Spleen (tissue), 11 donors: ENCODE measurements at regions not wholly inside any gene's neighbourhood (a gene's known extent, or its start where the extent isn't known, plus 50 kb on each side); places are given as distances from the start of the nearest gene placed in this dataset.

Source experiments
- DNase-seq: peaks from one replicate; pipeline ENCODE4 v3.0.0-alpha.2; 2020
- H3K27ac ChIP-seq, 8 donors: fragments of 200-600 bp; sonication (generic) in 7 of 8; 1 replicate in 4 of 8; 2 replicates in 4 of 8; pipeline versions ENCODE4 v1.5.0 to v1.8.0; 2016 to 2021; ENCODE audit warnings: inconsistent platforms in 4 of 8, mild to moderate bottlenecking in 4 of 8, moderate library complexity in 1 of 8
- H3K27me3 ChIP-seq, 7 donors: fragments of 200-600 bp; sonication (generic) in 6 of 7; replicated peaks in 1 of 7; 1 replicate in 4 of 7; 2 replicates in 3 of 7; pipeline versions ENCODE4 v1.5.0 to v1.8.0; 2016 to 2021; ENCODE audit warnings: inconsistent platforms in 3 of 7, mild to moderate bottlenecking in 1 of 7
- H3K36me3 ChIP-seq, 6 donors: fragments of 200-600 bp; sonication (generic) in 5 of 6; 1 replicate in 4 of 6; 2 replicates in 2 of 6; pipeline versions ENCODE4 v1.5.0 to v1.8.0; 2016 to 2021; ENCODE audit warnings: inconsistent platforms in 2 of 6
- H3K4me1 ChIP-seq, 6 donors: fragments of 200-600 bp; sonication (generic) in 5 of 6; 1 replicate in 3 of 6; 2 replicates in 3 of 6; pipeline versions ENCODE4 v1.5.0 to v1.8.0; 2016 to 2021; ENCODE audit warnings: inconsistent platforms in 3 of 6
- H3K4me3 ChIP-seq, 8 donors: fragments of 200-600 bp; sonication (generic) in 7 of 8; 1 replicate in 4 of 8; 2 replicates in 4 of 8; pipeline versions ENCODE4 v1.5.0 to v1.8.0; 2016 to 2021; ENCODE audit warnings: inconsistent platforms in 4 of 8, mild to moderate bottlenecking in 4 of 8, moderate library complexity in 2 of 8
- H3K9me3 ChIP-seq, 8 donors: fragments of 200-600 bp; sonication (generic) in 7 of 8; 1 replicate in 4 of 8; 2 replicates in 4 of 8; pipeline versions ENCODE4 v1.5.0 to v1.8.0; 2016 to 2021; ENCODE audit warnings: inconsistent platforms in 4 of 8
- POLR2A ChIP-seq, 3 donors: fragments of 450-650 bp; IDR thresholded peaks; one replicate each; pipeline ENCODE4 v1.5.1; 2017; ENCODE audit warnings: antibody characterized with exemption in 3 of 3, mild to moderate bottlenecking in 1 of 3
- POLR2AphosphoS5 ChIP-seq, 3 donors: sonication (generic); formaldehyde crosslinking; IDR thresholded peaks; one replicate each; pipeline ENCODE4 v1.5.1; 2017; ENCODE audit warnings: antibody characterized with exemption in 3 of 3
- WGBS, 5 donors: extraction: QIAGEN DNeasy Blood & Tissue Kit in 3 of 5; methylation state at CpG; one replicate each; pipeline versions ENCODE4 v1.1.5 to v1.1.7; 2013 to 2018; 5-methylcytosine and 5-hydroxymethylcytosine counted together
- intact Hi-C: fragments of 100-400 bp; cut with DNase I; formaldehyde crosslinking; loops from one replicate; pipeline ENCODE4 v1.15.0; 2023; ENCODE audit warnings: low total_unique reads
- TF ChIP-seq, protein P1 (sequence below), 11 experiments: fragments of 200-600 bp in 7 of 11; fragments of 450-650 bp in 4 of 11; sonication (generic) in 4 of 11; IDR thresholded peaks in 8 of 11; conservative IDR thresholded peaks in 3 of 11; 1 replicate in 7 of 11; 2 replicates in 4 of 11; pipeline versions ENCODE4 v1.4.0 to v1.8.0; 2016 to 2021; ENCODE audit warnings: antibody characterized with exemption in 11 of 11, inconsistent platforms in 4 of 11, mild to moderate bottlenecking in 1 of 11
- donor health status: healthy with polysubstance abuse.
- donor health status: DM: no; HTN: no; CAD: no; lungs with moderate emphysema.
- donor health status: DM: no; HTN: no; CAD: no.
- donor health status: Bipolar disorder and iron deficiency.
- donor health status: healthy.
- donor health status: DM: no; HTN: no; CAD: no.
- donor health status: DM: yes; HTN: yes; CAD: no.

DNA sequence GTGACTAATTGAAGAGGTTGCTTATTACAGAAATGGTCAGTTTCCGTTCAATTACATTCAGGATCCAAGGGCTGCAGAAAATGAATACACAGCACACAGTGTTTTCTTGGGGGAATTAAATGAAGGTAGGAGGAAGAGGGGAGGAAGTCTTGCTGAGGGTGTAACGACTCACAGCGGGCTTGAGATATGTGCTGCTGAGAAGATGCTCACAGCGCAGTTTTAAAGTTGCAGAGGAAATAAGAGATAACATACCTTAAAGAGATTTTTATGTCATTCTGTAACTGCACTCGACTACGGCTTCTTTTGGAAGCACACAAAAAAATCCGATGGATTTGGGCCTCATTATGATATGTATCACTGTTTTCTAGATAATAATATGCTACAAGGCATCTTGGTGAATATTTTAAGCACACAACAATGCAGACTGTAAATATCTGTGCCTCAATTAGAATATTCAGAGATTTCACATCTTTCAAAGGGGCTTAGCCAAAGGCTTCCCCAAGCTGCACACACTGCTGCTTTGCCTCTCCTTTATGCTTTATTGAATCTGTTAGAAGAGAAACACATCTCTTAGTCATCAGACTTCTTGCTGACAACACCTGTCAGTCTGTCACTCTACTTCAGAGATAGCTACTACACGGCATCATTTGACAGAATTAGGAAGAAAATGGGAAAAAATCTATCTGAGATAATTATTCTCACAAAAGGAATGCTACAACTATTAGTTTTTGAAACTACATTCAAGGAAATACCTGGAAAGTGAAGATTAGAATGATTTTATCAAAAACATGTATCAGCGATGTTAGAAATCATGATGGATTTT, 773.2 kb downstream of the OTOL1 start:
- Histone ChIP-seq H3K4me1 (no peaks in the 10 kb centered on the region), H3K27me3 (no peaks in the 10 kb centered on the region), H3K4me3 (no peak overlapping the region), H3K9me3 (peaks cover 0 to 7% (median 0%) of the 10 kb centered on the region in 8 donors), H3K27ac (no peak overlapping the region), H3K36me3 (no peaks in the 10 kb centered on the region)
- 71 to 79% (median 73%) methylated on average over 9 of the region's 9 CpGs for WGBS, 5 donors
- TF ChIP-seq POLR2AphosphoS5 (IDR thresholded peaks at IDR 0.05): no peak
- TF ChIP-seq, protein P1, sequence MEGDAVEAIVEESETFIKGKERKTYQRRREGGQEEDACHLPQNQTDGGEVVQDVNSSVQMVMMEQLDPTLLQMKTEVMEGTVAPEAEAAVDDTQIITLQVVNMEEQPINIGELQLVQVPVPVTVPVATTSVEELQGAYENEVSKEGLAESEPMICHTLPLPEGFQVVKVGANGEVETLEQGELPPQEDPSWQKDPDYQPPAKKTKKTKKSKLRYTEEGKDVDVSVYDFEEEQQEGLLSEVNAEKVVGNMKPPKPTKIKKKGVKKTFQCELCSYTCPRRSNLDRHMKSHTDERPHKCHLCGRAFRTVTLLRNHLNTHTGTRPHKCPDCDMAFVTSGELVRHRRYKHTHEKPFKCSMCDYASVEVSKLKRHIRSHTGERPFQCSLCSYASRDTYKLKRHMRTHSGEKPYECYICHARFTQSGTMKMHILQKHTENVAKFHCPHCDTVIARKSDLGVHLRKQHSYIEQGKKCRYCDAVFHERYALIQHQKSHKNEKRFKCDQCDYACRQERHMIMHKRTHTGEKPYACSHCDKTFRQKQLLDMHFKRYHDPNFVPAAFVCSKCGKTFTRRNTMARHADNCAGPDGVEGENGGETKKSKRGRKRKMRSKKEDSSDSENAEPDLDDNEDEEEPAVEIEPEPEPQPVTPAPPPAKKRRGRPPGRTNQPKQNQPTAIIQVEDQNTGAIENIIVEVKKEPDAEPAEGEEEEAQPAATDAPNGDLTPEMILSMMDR (IDR thresholded peaks at IDR 0.05 in 8 of 11, conservative IDR thresholded peaks at IDR 0.05 in 3 of 11): no peak
- TF ChIP-seq POLR2A (IDR thresholded peaks at IDR 0.05): no peak
- intact Hi-C loops: no loop called here
- no peak for DNase-seq

DNA sequence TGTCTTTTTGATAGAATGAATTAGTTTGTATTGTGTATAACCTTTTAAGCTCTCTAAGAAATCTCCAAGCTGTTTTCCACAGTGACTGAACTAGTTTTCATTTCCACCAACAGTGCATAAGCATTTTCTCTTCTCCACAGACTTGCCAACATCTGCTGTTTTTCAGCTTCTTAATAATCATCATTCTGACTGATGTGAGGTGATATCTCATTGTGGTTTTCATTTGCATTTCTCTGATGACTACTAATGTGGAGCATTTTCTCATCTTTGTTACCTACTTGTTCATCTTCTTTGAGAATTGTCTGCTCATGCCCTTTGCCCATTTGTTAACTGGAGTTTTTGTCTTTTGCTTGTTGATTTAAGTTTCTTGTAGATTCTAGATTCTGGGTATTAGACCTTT, 777.5 kb downstream of the OTOL1 start:
- Histone ChIP-seq H3K4me3 (no peak overlapping the region), H3K4me1 (no peaks in the 10 kb centered on the region), H3K27me3 (no peaks in the 10 kb centered on the region), H3K36me3 (no peaks in the 10 kb centered on the region), H3K9me3 (peaks cover 0 to 7% (median 2%) of the 10 kb centered on the region in 8 donors), H3K27ac (no peak overlapping the region)
- no peak for DNase-seq
- no peak for TF ChIP-seq POLR2AphosphoS5 (IDR thresholded peaks at IDR 0.05)
- TF ChIP-seq, protein P1 (IDR thresholded peaks at IDR 0.05 in 8 of 11, conservative IDR thresholded peaks at IDR 0.05 in 3 of 11): no peak
- no peak for TF ChIP-seq POLR2A (IDR thresholded peaks at IDR 0.05)
- intact Hi-C loops: no loop called here

DNA sequence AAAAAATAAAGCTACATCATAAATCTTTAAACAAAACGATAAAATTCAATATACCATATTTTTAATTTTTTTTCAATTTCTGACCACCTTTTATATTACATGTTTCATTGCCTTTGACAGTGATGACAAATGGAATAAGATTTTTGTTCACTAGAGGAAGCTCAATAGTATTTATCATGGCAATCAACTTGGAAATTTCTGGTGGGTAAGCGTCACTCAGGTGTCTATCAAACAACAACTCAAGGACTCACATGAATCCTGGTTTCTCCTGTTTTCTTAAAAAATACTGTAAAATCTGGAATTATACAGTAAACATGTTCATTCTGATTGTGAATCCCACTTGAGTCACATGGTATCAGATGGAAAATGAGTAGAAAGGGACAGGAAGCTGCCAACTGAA, 782.2 kb downstream of the OTOL1 start:
- intact Hi-C loops: no loop called here
- TF ChIP-seq, protein P1 (IDR thresholded peaks at IDR 0.05 in 8 of 11, conservative IDR thresholded peaks at IDR 0.05 in 3 of 11): no peak
- TF ChIP-seq POLR2A (IDR thresholded peaks at IDR 0.05) (no peak), POLR2AphosphoS5 (IDR thresholded peaks at IDR 0.05) (no peak)

DNA sequence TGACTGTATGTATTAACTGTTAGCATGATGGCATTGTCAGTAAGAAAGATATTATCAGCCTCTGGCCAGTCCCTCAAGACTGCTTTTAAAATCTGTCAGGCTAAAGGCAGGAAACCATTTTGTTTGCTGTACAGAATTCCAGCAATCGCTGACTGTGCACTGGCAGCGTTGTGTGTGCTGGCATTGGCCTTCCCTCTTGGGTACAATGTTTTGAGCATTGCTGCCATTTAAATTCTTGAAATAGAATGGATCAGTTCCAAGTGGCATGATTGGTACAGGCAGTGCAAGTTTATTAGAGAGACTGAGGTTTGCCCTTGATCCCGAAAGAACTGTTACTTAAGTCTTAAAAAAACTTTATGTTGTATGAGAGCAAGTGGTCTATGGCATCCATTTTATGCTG, 788.7 kb downstream of the OTOL1 start:
- no peak for DNase-seq
- no peaks in the 10 kb centered on the region for H3K4me1 ChIP-seq
- H3K27ac ChIP-seq: no peak overlapping the region
- H3K36me3 ChIP-seq: no peaks in the 10 kb centered on the region
- intact Hi-C loops: no loop called here
- no peaks in the 10 kb centered on the region for H3K27me3 ChIP-seq
- 84 to 90% (median 88%) methylated on average over 3 of the region's 3 CpGs for WGBS, 5 donors
- TF ChIP-seq, protein P1 (IDR thresholded peaks at IDR 0.05 in 8 of 11, conservative IDR thresholded peaks at IDR 0.05 in 3 of 11): no peak
- TF ChIP-seq POLR2A (IDR thresholded peaks at IDR 0.05): no peak
- no peak for TF ChIP-seq POLR2AphosphoS5 (IDR thresholded peaks at IDR 0.05)
- no peak overlapping the region for H3K4me3 ChIP-seq
- H3K9me3 ChIP-seq: peaks cover 0 to 19% (median 1%) of the 10 kb centered on the region in 8 donors

More for the DNA sequence above, 782.2 kb downstream of the OTOL1 start:
- 67 to 93% (median 88%) methylated on average over 2 of the region's 2 CpGs for WGBS, 5 donors
- H3K36me3 ChIP-seq: no peaks in the 10 kb centered on the region
- H3K4me3 ChIP-seq: no peak overlapping the region
- no peak overlapping the region for H3K27ac ChIP-seq
- H3K4me1 ChIP-seq: no peaks in the 10 kb centered on the region
- H3K9me3 ChIP-seq: peaks cover 0 to 27% (median 6%) of the 10 kb centered on the region in 8 donors
- DNase-seq: no peak
- H3K27me3 ChIP-seq: no peaks in the 10 kb centered on the region
